ENCODE measurements at regions not wholly inside any gene's neighbourhood (a gene's known extent, or its start where the extent isn't known, plus 50 kb on each side); places are given as distances from the start of the nearest gene placed in this dataset.

DNA sequence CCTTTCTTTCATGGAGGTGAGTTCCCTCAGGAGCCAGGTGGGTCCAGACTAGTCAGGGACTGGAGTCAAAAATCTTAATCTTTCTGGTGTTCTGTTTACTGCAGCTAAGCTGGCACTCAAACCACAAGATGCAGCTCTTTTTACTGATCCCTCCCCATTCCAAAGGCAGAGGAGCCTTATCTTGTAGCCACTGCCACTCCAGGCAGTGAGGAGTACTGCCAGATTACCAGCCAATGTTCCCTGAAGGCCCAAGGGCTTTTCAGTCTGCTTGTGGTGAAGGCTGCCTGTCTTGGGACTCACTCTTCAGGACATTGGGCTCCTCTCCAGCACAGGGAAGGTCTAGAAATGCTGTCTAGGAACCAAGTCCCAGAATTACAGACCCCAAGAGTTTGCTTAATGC lies 490.4 kb upstream of the ADGRB3 start:
- BruUV-seq (replicated peaks): no TSS peak
- POLR2A ChIA-PET: no interaction called here
- H3K9me3 ChIP-seq (replicated peaks; ENCODE audit: control insufficient read depth, insufficient read depth, low read depth, low read length): no peaks in the 10 kb centered on the region
- no peak for TF ChIP-seq EWSR1 (IDR thresholded peaks at IDR 0.05; ENCODE audit: borderline replicate concordance, low read depth, partially characterized antibody)
- TF ChIP-seq, protein P1, sequence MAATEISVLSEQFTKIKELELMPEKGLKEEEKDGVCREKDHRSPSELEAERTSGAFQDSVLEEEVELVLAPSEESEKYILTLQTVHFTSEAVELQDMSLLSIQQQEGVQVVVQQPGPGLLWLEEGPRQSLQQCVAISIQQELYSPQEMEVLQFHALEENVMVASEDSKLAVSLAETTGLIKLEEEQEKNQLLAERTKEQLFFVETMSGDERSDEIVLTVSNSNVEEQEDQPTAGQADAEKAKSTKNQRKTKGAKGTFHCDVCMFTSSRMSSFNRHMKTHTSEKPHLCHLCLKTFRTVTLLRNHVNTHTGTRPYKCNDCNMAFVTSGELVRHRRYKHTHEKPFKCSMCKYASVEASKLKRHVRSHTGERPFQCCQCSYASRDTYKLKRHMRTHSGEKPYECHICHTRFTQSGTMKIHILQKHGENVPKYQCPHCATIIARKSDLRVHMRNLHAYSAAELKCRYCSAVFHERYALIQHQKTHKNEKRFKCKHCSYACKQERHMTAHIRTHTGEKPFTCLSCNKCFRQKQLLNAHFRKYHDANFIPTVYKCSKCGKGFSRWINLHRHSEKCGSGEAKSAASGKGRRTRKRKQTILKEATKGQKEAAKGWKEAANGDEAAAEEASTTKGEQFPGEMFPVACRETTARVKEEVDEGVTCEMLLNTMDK (IDR thresholded peaks at IDR 0.05; ENCODE audit: borderline replicate concordance, insufficient read depth, low read depth, low read length, poor library complexity, severe bottlenecking): no peak
- TF ChIP-seq, protein P2, sequence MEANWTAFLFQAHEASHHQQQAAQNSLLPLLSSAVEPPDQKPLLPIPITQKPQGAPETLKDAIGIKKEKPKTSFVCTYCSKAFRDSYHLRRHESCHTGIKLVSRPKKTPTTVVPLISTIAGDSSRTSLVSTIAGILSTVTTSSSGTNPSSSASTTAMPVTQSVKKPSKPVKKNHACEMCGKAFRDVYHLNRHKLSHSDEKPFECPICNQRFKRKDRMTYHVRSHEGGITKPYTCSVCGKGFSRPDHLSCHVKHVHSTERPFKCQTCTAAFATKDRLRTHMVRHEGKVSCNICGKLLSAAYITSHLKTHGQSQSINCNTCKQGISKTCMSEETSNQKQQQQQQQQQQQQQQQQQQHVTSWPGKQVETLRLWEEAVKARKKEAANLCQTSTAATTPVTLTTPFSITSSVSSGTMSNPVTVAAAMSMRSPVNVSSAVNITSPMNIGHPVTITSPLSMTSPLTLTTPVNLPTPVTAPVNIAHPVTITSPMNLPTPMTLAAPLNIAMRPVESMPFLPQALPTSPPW (CRISPR knock-in tag; IDR thresholded peaks at IDR 0.05): no peak
- no peak for TF ChIP-seq BRD4 (IDR thresholded peaks at IDR 0.05)
- TF ChIP-seq FOXA3 (CRISPR knock-in tag; conservative IDR thresholded peaks at IDR 0.05 in 1 of 2, IDR thresholded peaks at IDR 0.05 in 1 of 2): no peak
- no peak for TF ChIP-seq HDAC1 (IDR thresholded peaks at IDR 0.05)
- TF ChIP-seq MAZ (CRISPR knock-in tag; conservative IDR thresholded peaks at IDR 0.05 in 1 of 2, IDR thresholded peaks at IDR 0.05 in 1 of 2): no peak
- TF ChIP-seq, protein P3, sequence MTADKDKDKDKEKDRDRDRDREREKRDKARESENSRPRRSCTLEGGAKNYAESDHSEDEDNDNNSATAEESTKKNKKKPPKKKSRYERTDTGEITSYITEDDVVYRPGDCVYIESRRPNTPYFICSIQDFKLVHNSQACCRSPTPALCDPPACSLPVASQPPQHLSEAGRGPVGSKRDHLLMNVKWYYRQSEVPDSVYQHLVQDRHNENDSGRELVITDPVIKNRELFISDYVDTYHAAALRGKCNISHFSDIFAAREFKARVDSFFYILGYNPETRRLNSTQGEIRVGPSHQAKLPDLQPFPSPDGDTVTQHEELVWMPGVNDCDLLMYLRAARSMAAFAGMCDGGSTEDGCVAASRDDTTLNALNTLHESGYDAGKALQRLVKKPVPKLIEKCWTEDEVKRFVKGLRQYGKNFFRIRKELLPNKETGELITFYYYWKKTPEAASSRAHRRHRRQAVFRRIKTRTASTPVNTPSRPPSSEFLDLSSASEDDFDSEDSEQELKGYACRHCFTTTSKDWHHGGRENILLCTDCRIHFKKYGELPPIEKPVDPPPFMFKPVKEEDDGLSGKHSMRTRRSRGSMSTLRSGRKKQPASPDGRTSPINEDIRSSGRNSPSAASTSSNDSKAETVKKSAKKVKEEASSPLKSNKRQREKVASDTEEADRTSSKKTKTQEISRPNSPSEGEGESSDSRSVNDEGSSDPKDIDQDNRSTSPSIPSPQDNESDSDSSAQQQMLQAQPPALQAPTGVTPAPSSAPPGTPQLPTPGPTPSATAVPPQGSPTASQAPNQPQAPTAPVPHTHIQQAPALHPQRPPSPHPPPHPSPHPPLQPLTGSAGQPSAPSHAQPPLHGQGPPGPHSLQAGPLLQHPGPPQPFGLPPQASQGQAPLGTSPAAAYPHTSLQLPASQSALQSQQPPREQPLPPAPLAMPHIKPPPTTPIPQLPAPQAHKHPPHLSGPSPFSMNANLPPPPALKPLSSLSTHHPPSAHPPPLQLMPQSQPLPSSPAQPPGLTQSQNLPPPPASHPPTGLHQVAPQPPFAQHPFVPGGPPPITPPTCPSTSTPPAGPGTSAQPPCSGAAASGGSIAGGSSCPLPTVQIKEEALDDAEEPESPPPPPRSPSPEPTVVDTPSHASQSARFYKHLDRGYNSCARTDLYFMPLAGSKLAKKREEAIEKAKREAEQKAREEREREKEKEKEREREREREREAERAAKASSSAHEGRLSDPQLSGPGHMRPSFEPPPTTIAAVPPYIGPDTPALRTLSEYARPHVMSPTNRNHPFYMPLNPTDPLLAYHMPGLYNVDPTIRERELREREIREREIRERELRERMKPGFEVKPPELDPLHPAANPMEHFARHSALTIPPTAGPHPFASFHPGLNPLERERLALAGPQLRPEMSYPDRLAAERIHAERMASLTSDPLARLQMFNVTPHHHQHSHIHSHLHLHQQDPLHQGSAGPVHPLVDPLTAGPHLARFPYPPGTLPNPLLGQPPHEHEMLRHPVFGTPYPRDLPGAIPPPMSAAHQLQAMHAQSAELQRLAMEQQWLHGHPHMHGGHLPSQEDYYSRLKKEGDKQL (CRISPR knock-in tag; IDR thresholded peaks at IDR 0.05; ENCODE audit: borderline replicate concordance): no peak
- 0 out of 2 replicates have a peak, but pooled peaks have one; percentile 19 for TF ChIP-seq CBFA2T3 (IDR thresholded peaks at IDR 0.05)
- peak in 1 of 2 experiments; percentile 21; a peak in 1 of 4 replicates for TF ChIP-seq RAD21 (CRISPR knock-in tag; conservative IDR thresholded peaks at IDR 0.05 in 1 of 2, IDR thresholded peaks at IDR 0.05 in 1 of 2)

More for the DNA sequence above, 490.4 kb upstream of the ADGRB3 start:
- no peak overlapping the region; the same call in 1 of the 2 replicates for H3K4me2 ChIP-seq (ENCODE audit: insufficient read depth, low read length)
- H3K36me3 ChIP-seq (ENCODE audit: control insufficient read depth, insufficient read depth, low read length): no peaks in the 10 kb centered on the region
- ATAC-seq: peak; percentile 91
- intact Hi-C loops (cut with micrococcal nuclease): no loop called here
- H4K20me1 ChIP-seq (replicated peaks; ENCODE audit: control insufficient read depth, insufficient read depth, low read length): no peaks in the 10 kb centered on the region
- peaks cover 3 to 4% of the 10 kb centered on the region in 2 experiments; a peak in 2 of 5 replicates for H3K4me1 ChIP-seq (replicated peaks in 1 of 2; ENCODE audit: control insufficient read depth in 2 of 2, insufficient read depth in 2 of 2, low read length in 2 of 2)
- CTCF ChIA-PET (ENCODE audit: low intra/inter-chr PET ratio): no interaction called here
- H3K27me3 ChIP-seq (ENCODE audit: control insufficient read depth in 2 of 2, insufficient read depth in 2 of 2, low read length in 2 of 2): no peaks in the 10 kb centered on the region
- no peak overlapping the region for H3K4me3 ChIP-seq
- H3K79me2 ChIP-seq (ENCODE audit: control insufficient read depth, insufficient read depth, low read length): no peaks in the 10 kb centered on the region
- peak in 2 of 4 experiments; percentile 26 to 31 for DNase-seq (ENCODE audit: extremely low read depth in 1 of 4, low spot score in 3 of 4)
- in situ Hi-C loops (cut with MboI): no loop called here
- H3K9ac ChIP-seq (ENCODE audit: insufficient read depth in 1 of 2, low read depth in 2 of 2, low read length in 2 of 2): no peak overlapping the region
- H3K9me1 ChIP-seq (ENCODE audit: control insufficient read depth, insufficient read depth, low read length): no peaks in the 10 kb centered on the region
- no peak overlapping the region for H3K27ac ChIP-seq (ENCODE audit: extremely low read depth, low read depth, low read length)
- FAIRE-seq: peak; percentile 69
- peak overlapping the region; percentile 61 for H2AFZ ChIP-seq (ENCODE audit: low read depth, low read length)

Data from K562 (cell line).